Peyer's patch (tissue), 4 donors: ENCODE measurements at regions not wholly inside any gene's neighbourhood (a gene's known extent, or its start where the extent isn't known, plus 50 kb on each side); places are given as distances from the start of the nearest gene placed in this dataset.

Source experiments
- CTCF ChIP-seq, 6 experiments: fragments of 450-650 bp in 4 of 6; fragments of 200-600 bp in 2 of 6; sonication (generic) in 1 of 6; IDR thresholded peaks; one replicate each; pipeline ENCODE4 v1.5.1; 2017 to 2019; ENCODE audit warnings: antibody characterized with exemption in 6 of 6, mild to moderate bottlenecking in 3 of 6, moderate library complexity in 1 of 6
- POLR2A ChIP-seq, 2 donors: fragments of 450-650 bp; IDR thresholded peaks; one replicate each; pipeline ENCODE4 v1.5.1; 2017; ENCODE audit warnings: antibody characterized with exemption in 2 of 2, mild to moderate bottlenecking in 2 of 2, moderate library complexity in 2 of 2

DNA sequence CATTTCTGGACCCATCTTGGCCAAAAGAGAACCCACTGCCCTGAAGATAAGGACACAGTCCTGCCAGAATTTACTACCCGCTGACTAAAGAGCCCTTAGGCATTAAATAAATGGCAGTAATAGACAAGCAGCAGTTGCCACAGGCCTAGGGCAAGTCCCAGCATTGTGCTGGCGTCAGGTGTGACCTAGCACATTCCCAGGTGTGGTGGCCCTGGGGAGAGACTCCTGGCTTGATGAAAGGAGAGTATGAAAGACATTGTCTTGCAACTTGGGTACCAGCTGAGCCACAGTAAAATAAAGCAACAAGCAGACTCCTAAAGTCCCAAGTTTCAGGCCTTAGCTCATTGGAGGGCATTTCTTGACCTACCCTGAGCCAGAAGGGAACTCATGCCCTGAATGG, 715.7 kb upstream of the SORCS1 start:
- no peak for TF ChIP-seq CTCF (IDR thresholded peaks at IDR 0.05)
- TF ChIP-seq POLR2A (IDR thresholded peaks at IDR 0.05), result no peak
